HT1080 (cell line): ENCODE measurements at regions not wholly inside any gene's neighbourhood (a gene's known extent, or its start where the extent isn't known, plus 50 kb on each side); places are given as distances from the start of the nearest gene placed in this dataset.
A peak's percentile ranks its signal among the peaks of the same experiment; 100 is the strongest.

Source experiments
- DNase-seq: peaks from one replicate; pipeline ENCODE4 v3.0.0-alpha.2; 2015; ENCODE audit warnings: low read depth

DNA sequence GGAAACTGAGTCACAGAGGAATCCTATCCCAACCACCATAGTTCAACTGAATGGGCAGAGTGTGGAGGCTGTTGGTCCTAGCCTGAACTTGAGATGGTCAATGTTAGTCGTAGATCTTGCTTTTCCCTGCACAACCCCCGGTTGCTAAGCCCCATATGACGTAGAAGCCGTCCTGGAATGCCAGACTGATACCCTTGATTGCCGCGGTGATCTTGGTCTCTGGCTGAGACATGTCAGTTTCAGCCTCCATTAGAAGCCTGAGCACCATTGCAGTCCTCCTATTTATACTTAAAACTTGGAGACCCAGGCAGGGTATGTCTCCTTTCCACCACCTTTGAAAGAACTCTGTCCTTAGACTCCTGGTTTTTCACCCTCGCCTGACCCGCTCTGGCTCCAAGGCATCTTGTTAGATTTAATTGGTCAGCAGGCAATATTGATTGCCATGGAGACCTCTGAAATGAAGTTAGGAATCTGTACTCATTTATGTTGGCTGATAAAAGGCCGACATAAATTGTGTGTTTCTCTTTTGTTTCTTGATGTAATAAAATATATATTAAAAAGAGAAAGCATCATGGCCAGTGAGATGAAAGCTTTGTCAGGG lies 53.4 kb downstream of the RPLP1 start:
- DNase-seq, result no peak

DNA sequence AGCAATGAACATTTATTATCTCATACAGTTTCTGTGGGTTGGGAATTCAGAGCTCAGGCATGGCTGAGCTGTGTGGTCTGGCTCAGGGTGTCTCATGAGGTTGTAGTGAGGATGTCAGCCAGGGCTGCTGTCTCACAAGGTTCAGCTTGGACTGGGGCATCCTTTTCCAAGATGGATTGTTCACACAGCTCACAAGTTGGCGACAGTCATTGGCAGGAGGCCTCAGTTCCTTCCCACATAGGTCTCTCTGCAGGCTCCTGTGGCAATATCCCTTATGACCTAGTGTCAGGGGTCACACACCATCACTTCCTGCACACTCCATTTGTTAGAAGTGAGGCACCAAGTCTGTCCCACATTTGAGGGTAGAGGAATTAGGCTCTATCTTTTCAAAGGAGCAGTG lies 56.0 kb downstream of the RPLP1 start:
- no peak for DNase-seq

DNA sequence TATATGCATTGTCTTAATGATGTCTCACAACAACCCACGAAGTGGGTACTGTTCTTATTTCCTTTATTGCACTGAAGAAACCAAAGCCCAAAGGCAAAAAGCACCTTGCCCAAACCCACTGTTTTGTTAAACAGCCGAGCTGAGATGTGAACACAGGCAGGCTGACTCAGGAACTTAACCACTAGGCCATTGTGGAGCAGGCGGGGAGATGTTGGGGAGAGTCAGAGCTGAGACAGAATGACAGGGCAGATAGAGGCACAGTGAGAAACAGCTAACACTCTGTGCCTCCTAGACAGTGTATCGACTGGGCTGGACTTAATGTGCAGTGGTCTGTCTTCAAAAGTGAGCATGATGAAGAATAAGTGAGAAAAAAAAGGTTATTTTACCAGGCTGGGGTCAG lies 56.5 kb downstream of the RPLP1 start:
- peak; percentile 34 for DNase-seq

DNA sequence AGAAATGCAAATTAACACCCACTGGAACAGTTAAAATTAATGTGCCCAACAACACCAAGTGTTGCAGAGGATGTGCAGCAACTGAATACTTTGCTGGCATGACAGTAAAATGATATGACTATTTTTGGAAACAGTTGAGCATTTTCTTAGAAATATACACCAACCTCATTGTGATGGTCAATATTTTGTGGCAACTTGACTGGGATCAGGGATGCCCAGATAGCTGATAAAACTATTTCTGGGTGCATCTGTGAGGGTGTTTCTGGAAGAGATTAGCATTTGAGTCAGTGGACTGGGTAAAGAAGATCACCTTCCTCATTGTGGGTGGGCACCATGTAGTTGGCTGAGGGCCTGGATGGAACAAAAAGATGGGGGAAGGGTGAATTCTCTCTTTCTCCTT lies 57.9 kb downstream of the RPLP1 start:
- DNase-seq, result no peak

DNA sequence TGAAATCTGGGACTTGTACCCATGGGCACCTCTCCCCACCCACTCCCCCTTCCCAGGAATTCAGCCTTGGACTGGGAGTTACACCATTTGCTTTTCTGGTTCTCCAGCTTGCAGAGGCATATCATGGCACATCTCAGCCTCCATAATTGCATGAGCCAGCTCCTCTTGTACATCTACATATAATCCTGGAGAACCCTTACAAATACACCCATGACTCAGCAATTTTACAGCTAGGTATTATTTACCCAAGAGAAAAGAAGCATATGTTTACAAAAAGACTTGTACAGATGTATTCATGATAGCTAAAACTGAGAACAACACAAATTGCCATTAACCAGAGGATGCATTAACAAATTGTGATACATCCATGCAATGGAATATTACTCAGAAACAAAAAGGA lies 58.4 kb downstream of the RPLP1 start:
- DNase-seq, result no peak

DNA sequence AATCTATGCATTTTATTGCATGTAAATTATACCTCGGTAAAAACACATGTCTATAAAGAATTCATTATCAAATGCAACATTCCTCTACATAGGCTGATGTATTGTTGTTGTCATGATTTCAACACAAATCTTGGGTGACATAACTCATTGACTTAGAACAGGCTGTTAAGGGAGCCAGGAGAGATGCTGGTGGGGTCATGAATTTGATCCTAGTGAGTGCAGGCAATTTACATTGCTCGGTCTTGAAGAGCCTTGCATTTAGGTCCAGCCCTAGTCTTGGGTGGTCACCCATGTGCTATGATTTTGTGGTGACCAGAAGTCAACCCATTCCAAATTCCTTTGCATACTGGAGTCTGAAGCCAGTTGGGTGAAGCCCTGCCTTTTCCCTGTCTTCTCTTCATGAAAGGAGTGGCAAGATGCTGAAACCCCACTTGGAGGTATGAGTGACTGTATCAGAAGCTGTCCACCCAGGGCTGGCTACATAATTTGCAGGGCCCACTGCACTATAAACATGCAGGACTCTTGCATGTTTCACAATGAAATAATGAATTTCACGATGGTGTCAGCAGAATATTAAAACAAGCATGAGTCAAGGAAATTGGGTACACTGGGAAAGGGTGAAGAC lies 59.2 kb downstream of the RPLP1 start:
- no peak for DNase-seq

DNA sequence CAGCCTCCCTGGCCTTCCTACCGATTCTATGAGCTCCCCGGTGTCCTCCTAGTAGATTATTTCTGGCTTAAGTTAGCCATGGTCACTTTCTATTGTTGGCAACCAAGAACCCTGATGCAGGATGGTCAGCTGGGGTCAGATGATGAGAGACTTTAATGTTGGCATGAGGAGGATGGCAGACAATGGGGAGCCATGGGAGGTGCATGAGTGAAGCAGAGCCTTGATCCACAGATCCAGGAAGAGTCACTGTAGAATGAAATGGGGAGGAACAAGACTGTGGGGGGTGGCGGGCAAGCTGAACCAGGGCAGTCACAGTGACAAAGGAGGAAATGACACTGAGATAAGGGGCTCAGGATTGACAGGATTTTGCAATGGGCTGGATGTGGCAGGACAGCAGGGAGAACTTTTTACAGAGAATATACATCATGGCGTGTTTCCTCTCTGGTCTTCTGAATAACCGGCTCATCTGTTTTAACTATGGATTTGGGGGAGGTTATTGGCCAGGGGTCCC lies 60.9 kb downstream of the RPLP1 start:
- no peak for DNase-seq

DNA sequence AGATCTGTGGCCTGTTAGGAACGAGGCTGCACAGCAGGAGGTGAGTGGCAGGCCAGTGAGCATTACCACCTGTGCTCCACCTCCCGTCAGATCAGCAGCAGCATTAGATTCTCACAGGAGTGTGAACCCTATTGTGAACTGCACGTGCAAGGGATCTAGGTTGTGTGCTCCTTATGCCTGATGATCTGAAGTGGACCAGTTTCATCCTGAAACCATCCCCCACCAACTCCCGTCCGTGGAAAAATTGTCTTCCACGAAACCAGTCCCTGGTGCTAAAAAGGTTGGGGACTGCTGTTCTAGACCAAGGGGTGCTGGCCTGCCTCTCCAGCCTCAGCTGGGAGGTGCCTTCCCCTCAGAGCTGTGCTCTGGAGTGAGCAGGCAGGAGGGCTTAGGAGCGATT lies 61.4 kb downstream of the RPLP1 start:
- DNase-seq, result no peak

DNA sequence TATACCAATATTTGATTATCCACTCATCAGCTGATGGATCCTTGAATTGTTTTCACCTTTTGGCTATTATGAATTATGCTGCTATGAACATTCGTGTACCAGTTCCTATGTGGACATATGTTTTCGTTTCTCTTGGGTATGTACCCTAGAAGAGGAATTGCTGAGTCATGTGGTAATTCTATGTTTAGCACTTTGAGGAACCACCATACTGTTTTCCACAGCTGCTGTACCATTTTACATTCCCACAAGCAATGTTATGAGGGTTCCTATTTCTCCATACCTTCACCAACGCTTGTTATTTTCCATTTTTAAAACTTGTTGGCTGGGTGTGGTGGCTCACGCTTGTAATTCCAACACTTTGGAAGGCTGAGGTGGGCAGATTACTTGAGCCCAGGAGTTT lies 62.9 kb downstream of the RPLP1 start:
- no peak for DNase-seq

DNA sequence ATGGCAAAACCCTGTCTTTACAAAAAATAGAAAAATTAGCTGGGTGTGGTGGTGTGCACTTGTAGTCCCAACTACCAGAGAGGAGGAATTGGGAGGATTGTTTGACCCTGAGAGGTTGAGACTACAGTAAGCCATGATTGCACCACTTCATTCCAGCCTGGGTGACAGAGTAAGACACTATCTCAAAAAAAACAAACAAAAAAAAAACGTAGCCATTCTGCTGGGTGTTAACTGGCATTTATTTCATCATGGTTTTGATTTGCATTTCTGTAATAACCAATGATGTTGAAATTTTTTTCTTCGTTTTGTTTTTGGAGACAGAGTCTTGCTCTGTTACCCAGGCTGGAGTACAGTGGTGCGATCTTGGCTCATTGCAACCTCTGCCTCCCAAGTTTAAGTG lies 63.3 kb downstream of the RPLP1 start:
- no peak for DNase-seq

DNA sequence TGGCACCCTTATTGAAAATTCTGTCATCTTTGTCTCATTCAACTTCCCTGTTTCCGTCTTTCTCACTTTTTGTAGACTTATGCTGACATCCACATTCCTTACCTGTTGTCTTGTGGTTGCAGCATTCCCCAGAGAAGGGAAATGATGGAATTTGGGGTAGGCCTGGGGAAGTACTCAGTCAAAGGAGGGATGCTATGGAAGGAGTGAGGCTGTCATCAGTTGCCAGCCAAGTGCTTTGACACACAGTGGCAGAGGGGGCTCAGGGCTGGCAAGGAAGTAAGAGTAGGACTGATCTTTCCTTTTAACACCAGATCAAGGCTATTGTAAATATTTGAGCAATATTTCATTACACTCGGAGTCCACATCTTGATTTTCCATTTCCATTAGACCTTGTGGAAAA lies 64.4 kb downstream of the RPLP1 start:
- no peak for DNase-seq

DNA sequence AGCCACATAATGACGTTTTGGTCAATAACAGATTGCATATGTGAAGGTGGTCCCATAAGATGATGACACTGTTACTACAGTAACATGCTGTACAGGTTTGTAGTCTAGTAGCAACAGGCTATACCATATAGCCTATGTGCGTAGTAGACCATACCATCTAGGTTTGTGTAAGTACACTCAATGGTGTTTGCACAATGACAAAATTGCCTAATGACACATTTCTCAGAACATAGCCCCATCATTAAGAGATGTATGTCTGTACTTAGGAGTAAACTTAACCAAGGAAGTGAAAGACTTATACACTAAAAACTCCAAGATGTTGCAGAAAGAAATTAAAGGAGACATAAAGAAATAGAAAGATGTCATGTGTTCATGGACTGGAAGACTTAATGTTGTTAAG lies 66.2 kb downstream of the RPLP1 start:
- DNase-seq, result no peak

DNA sequence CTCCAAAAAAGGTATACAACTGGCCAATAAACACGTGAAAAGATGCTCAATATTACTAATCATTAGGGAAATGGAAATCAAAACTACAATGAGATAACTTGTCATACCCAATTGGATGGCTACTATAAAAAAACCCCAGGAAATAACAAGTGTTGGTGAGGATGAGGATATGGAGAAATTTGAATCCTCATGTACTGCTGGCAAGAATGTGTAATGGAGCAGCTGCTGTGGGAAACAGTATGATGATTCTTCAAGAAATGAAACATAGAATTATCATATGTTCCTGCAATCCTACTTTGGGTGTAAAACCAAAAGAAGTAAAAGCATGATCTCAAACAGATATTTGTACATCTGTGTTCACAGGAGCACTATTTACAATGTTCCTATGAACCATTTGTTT lies 67.4 kb downstream of the RPLP1 start:
- DNase-seq, result no peak

DNA sequence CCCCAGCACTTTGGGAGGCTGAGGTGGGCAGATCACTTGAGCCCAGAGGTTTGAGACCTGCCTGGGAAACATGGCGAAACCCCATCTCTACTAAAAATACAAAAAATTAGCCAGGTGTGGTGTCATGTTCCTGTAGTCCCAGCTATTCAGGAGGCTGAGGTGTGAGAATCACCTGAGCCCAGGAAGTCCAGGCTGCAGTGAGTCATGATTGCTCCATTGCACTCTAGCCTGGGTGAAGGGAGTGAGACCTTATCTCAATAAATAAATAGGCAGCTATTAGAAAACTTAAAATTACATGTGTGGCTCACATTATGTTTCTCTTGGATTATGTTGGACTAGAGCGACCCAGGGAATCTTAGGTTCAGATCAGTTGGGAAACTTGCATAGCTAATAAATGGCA lies 69.7 kb downstream of the RPLP1 start:
- no peak for DNase-seq

DNA sequence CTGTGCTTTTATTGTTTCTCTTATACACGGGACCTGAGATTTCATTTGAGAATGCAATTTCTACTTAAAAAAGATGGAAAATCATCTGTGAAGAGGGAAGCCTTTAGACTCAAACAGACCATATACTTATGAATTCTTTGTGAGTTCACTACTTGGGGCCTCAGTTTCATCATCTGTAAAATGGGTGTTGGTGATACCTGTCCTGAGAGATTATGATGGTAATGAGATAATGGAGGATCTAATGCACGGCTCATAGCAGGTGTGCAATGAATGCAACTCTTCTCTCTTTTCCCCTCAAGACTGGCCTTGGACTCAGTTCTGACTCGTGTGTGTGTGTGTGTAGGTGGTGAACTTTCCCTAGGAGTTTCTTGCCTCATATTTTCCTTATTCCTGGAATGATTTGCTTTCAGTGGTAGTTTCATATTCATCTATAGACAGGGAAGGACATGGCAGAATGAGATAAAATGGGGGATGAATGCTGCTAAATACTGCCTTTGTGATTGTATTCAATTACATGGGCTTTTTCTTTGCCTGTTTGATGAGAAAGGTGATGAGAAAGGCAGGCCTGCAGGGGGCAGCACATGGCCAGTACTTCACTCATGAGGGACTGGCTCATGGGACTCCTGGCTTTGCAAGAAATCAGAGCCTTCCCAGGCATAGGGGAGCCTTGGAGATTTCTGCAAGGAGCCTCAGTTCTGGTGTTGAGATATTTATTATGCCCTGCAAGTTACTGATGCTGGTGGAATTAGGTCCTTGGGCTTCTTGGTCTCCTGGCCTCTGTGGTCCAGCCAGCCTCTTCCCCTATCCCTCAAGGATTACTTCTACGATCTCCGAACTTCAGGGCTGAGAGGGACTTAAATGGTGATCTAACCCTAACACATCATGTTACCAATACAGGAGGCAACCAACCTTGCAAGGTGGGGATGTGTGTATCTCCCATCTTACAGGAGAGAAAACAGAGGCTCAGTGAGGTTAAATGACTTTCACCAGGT lies 70.7 kb downstream of the RPLP1 start:
- DNase-seq, result peak; percentile 59

DNA sequence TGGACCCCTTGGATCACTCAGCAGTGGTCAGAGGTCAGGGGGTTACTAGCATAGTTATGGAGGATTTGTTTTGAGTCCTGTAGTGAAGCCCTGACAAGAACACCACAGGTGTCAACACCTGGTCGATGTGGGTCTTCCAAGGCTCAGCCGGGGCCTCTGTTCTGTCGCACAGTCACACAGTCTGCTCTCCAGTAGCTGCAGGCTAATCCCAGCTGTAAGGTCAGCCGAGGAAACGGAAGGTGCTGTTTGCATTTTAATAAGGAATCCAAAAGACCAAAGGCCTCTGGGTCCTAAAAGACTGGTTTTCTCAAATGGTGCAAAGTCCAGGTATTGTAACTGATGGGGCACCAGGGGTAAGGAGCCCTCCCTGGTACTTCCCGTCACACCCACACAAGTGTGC lies 71.7 kb downstream of the RPLP1 start:
- no peak for DNase-seq

DNA sequence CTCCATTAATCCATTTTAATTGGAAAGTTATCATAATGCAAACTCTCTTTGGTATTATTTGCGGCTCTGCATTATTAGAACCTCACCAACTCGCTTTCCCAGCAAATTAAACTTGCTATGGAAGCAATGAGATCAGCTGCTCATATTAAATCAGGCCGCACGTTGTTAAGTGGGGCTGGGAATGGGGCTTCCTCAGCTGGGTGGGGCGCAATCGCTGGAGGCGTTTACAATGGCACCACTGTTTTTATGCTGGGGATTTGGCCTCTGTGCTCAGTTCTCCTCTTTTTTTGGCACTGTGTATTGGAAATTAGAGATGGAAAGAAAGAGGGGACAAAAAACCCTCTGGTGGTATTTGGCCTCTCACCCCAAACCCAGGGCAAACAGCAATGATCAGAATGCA lies 72.2 kb downstream of the RPLP1 start:
- no peak for DNase-seq

DNA sequence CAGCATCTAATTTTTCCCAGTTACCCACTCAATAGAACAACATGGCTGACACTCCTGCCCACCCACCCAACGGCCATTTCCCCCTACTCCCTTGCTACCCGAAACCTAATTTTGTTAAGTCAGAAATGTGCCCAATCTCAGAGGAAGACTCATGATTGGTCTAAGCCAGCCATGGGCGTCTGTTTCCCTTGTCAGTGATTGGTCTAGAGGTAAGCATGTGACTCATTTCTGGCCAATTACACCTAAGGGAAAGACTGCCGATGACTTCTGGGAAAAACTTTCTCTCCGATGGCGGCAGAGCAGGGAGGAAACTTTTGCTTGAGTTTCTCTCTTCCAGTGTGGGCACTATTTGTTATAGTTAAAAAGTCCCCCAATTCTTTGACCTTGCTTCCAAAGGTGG lies 72.9 kb downstream of the RPLP1 start:
- DNase-seq, result no peak

DNA sequence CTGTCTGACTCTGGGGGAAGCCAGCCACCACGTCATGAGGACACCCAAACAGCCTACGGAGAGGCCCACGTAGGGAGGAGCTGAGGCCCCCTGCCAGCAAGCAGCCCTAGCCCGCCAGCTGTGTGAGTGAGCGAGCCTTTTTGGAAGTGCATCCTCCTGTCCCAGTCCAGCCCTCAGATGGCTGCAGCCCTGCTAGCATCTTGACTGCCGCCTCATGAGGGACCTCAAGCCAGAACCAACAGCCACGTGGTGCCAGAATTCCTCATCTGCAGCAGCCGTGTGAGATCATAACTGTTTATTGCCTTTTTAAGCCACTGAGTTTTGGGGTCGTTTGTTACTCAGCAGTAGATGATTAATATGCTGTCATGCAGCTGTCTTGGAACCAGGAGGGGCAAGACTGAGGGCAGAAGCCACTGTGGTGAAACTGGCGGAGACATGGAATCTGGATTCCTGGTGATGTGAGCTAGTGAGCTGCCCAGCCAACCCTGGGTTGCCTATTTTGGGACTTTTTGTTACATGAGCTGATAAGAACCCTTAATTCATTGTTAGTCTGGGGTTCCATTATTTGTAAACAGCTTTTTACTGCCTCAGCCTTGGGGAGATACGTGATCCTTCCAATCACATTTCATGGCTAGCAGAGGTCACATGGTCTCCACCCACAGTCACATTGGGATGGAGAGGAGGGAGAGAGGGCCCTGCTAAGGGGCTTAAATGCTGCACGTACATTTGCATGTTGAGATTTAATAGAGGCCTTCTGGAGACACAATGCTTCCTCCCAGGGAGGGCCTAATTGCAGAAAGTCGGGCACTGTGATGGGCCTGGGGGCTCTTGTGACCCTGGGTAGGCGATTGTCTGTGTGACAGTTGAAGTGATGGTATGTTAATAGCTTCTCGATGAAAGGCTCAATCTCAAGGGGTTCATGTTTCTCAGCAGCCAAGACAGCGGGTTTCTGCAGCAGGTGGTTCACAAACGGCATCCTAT lies 73.8 kb downstream of the RPLP1 start:
- DNase-seq, result peak; percentile 11

DNA sequence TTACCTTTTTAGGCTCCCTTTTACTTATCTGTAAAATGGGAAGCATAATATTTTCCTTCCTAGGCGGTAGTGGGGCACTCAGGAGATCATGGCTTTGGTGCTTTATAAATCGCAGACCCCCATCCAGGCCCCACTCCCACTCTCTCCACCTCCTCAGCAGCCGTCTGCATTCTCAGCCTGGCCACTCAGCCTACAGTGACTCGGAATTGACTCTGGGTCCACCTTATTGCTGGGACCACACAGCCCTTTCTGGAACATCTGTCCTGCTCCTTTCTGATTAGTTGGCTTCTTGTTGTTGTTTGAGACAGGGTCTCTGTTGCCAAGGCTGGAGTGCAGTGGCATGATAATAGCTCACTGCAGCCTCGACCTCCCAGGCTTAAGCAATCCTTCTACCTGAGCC lies 76.5 kb downstream of the RPLP1 start:
- DNase-seq, result no peak

DNA sequence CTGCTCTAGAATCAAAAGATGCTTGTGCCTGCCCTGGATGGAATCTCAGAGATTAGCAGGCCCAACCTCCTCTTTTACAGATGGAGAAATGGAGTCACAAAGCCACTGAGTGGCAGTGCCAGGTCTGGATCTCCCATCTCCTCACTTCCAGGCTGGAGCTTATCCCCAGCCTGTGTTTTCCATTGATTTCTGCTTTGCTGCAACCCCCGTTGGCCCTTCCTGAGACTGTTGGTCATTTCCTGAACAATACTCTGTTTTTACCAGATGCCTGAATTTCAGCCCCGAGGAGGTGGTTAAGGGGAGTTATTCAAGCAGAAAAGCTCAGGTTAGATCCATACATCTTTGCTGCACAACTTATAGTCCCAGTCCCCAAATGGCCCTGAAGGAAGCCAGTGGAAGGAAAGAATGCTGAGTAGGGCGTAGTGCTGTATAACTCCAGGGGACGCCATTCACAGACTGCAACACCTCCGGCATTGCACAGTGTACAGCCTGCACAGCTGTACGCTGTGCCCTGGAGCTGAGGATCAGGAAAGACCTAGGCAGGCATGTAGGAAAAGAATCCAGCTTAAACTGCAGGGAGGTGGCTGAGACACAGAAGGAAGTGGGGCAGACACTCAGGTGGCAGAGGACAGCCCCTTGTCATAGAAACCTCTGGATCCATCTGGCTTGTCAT lies 77.5 kb downstream of the RPLP1 start:
- no peak for DNase-seq
